ENCODE measurements at regions not wholly inside any gene's neighbourhood (a gene's known extent, or its start where the extent isn't known, plus 50 kb on each side); places are given as distances from the start of the nearest gene placed in this dataset.

DNA sequence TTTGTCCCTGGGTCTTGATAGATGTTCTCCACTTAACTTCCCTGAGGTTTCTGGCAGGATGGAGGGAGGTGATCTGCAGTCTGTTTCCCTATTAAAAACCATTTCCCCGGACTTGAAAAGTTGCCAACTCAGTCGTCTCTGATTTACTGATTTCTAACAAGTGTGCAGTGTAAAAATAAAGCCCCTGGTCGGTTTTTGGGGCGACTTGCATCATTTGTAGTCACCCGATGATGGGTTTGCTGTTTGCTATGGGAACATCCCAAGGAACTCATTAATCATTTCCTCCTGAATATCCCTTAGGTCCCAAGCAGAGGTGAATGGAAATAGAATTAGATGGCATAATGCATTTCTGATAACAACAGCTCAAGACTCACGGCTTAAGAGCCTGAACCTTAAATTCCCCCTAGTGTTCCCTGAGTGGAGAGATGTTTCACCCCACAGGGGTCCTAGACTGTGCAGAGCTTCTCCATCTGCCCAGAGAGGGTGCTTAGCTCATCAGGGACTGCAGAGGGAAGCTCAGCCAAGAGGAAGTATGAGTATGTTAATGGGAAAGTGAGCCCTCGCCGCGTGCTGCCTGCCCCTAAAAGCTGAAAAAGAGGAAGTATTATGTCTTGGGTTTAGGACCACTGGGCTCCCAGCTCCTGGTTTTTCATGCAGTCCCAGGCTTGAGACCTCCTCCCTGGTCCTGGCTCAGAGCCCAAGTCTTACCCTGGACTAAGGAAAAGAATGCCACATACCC lies 115.1 kb upstream of the DAP start:
- no peak for DNase-seq (ENCODE audit: low read depth, low spot score)

DNA sequence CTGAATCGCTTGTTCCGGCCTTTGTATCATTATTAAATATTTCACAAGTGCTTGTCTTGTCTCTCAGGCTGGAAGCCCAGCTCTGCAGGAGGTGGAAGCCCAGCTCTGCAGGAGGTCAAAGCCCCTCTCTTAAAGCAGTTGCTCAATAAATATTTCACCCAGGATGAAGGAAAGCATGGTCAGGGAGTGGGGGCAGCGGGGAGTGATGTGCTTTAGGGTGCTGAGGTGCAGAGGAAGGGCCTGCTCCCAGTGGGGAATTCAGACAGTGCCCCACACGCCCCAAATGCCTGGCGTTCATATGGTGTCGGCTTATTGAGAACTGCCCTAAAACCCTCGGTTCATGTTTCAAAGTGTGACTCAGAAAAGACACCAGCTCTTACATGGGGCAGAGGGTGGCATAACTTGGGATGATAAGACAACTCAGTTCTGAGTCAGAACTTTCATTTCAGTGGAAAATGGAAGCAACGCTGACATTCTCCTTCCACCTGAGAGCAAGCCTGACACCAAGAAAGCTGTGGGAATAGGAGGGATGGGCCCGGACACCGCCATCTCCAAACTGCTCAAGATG lies 114.3 kb upstream of the DAP start:
- peak; percentile 17 for DNase-seq (ENCODE audit: low read depth, low spot score)

GRCh38 chr5:10874541-10874940 lies 113.5 kb upstream of the DAP start:
- no peak for DNase-seq (ENCODE audit: low read depth, low spot score)

GRCh38 chr5:10870791-10871190 lies 109.8 kb upstream of the DAP start:
- no peak for DNase-seq (ENCODE audit: low read depth, low spot score)

GRCh38 chr5:10868956-10869355 lies 107.9 kb upstream of the DAP start:
- DNase-seq (ENCODE audit: low read depth, low spot score): no peak

- no peak for DNase-seq (ENCODE audit: low read depth, low spot score)
Observed at GRCh38 chr5:10867389-10868303, 106.6 kb upstream of the DAP start.

DNA sequence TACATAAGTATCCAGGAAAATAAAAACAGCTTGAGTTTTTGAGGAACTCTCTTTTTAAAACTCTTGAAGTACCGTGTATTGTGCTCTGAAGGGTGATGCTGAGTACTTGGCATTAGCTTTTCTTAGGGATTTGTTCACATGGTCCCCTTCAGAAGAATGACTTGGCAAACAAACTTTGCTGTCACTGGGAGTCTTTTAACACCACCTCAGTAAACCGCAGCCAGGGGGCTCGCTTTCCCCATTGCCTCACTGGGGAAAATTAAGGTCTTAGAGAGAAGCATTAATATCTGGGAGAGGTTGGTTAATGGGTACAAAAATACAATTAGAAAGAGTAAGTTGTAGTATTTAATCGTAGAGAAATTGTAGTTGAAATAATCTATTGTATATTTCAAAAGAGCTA lies 105.9 kb upstream of the DAP start:
- DNase-seq (ENCODE audit: low read depth, low spot score): peak; percentile 41

DNA sequence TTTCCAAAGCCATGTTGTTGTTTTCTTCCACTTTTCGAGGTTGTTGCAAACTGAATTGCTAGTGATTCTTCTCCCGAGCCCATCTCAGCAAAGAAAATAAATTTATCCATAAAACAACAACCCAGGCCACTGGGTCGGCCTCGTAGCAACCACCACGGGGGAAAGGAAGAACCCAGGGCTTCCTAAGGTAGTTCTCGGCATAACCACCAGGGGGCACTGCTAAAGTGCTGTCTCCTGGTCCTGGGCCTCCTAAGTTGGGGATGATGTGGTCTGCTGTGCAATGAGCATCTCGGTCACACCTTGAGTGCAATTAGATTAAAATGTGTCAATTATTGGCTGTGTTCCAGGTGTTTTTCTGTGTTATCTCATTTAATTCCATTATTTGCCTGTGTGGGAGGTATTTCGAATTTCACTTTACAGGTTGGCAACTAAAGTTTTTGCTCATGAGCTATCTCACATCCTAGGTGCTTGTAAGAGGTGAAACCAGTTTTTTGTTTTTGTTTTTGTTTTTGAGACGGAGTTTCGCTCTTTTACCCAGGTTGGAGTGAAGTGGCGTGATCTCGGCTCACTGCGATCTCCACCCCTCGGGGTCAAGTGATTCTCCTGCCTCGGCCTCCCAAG lies 102.8 kb upstream of the DAP start:
- peak; percentile 45 for DNase-seq (ENCODE audit: low read depth, low spot score)

DNA sequence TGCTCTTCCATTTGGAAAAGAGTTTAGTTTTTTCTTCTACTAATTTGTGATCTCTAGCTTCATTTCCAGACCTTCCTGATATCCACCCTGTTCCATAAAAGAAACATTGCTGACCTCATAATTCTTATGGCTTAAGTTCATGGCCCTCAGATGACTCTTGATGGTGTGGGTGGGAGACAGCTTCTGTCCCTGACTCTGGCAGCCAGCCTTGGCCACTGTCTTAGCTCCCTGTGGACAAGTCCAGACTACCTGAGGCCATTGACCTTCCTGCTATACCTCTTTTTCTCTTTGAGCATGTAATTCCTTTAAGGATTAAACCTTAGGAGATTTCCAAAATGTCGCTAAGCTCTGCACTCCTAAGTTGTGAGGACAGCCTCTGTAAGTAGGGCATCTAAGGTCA lies 101.1 kb upstream of the DAP start:
- no peak for DNase-seq (ENCODE audit: low read depth, low spot score)

DNA sequence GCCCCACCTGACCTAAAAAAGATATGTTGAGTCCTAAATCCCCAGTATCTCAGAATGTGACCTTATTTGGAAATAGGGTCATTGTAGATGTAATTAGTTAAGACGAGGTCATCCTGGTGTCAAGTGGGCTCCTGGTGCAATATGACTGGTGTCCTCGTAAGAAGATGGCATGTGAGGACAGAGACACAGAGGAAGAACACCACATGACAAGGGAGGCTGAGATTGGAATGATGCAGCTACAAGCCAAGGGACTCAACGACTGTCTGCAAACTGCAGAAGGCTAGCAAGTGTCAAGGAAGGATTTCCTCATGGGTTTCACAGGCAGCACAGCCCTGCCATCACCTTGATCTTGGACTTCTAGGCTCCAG lies 100.4 kb upstream of the DAP start:
- DNase-seq (ENCODE audit: low read depth, low spot score): no peak

DNA sequence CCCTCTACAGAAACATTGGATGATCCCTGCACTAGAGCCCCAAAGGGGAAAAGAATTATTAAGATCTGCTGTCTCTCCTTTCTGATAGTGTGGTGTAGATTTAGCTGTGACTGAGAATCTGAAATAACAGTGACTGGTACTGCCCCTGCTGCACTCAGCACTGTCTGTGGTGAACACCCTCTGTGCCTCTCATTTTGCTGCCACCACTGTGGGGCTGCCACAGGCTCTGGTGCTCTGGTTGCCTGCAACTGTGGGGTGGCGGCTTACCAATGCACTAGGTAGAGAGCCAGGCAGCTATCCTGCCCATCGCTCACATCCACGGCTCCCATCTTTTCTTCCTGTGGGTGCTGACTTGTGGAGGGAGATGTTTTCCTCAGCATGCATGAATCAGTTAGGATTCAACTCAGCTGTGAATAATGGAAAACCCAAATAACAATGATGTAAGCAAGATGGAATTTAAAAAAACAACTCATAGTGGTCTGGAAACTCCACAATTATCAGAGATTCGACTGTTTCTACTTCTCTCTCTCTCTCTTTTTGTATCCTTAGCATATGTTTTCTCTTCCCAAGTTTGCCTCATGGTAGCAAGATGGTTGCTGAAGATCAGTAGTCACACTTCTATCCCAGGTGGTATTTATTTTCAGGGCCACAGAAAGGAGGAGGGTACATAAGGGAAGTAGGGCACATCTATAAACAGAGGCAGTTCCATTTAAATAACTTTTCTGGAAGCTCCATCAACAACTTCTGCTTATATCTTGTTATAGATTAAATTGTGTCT lies 99.8 kb upstream of the DAP start:
- peak; percentile 74 for DNase-seq (ENCODE audit: low read depth, low spot score)

DNA sequence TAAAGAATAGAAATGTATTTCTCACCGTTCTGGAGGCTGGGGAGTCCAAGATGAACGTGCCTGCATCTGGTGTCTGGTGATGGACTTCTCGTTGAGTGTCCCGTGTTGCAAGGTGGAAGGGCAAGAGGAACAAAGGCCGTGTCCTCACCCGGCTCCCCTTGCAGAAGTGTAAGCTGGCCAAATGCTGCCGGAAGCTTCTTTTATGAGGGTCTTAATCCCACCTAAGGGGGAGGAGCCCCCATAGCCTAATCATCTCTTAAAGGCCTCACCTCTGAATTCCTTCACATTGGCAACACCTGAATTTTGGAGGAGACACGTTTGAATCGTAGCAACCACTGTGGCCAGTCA lies 99.1 kb upstream of the DAP start:
- DNase-seq (ENCODE audit: low read depth, low spot score): no peak

GRCh38 chr5:10859393-10860195 lies 98.6 kb upstream of the DAP start:
- DNase-seq (ENCODE audit: low read depth, low spot score): no peak

GRCh38 chr5:10858945-10859344 lies 97.9 kb upstream of the DAP start:
- DNase-seq (ENCODE audit: low read depth, low spot score): no peak

DNA sequence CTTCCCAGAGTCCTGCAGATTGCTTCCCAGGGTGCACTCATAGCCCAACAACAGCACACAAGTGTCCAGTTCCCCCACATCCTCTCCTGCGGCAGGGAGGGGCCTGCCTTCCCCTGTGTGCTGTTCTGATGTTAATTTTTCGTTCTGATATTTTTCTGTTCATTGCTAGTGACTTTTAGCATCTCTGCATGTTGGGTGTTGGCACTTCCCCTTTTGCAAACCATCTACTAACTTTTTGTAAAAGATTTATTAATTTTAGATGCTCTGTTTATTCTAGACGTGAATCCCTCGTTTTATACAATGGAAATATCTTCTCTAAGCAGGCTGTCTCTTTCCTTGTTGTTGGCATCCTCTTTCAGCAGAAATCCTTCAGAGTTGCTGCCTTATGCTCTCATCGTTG lies 97.3 kb upstream of the DAP start:
- no peak for DNase-seq (ENCODE audit: low read depth, low spot score)

GRCh38 chr5:10857338-10857733 lies 96.3 kb upstream of the DAP start:
- DNase-seq (ENCODE audit: low read depth, low spot score): no peak

GRCh38 chr5:10856683-10857337 lies 95.8 kb upstream of the DAP start:
- DNase-seq (ENCODE audit: low read depth, low spot score): peak; percentile 96

DNA sequence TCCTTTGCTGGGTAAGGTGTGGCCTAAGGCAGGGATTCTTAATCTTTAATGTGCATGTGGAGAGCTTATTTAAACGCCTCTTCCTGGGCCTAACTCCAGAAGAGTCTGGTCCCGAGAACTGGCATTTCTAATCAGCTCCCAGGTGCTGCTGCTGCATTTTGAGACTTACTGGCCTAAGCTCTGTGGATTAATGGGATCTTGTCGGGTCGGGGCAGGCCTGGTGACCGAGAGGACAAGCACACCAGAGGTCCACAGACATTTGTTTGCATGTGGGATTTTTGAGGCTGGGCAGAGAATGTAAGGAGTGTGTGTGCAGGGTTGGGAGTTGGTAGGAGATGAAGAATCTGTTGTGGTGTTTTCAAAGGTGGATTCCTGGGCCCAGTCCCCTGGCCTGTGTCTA lies 95.0 kb upstream of the DAP start:
- peak; percentile 56 for DNase-seq (ENCODE audit: low read depth, low spot score)

GRCh38 chr5:10854506-10855277 lies 93.7 kb upstream of the DAP start:
- no peak for DNase-seq (ENCODE audit: low read depth, low spot score)

Data from astrocyte of the hippocampus (primary cell).